ENCODE measurements at regions not wholly inside any gene's neighbourhood (a gene's known extent, or its start where the extent isn't known, plus 50 kb on each side); places are given as distances from the start of the nearest gene placed in this dataset.

GRCh38 chr1:80910426-80910825 is 890.3 kb upstream of the ADGRL2 start:
- Histone ChIP-seq H3K9me3 (ENCODE audit: low read depth, low read length, poor library complexity, severe bottlenecking) (no peaks in the 10 kb centered on the region), H3K27me3 (replicated peaks; ENCODE audit: insufficient read depth, low read depth, low read length, poor library complexity) (no peaks in the 10 kb centered on the region), H3K4me3 (ENCODE audit: low read depth, low read length, poor library complexity, severe bottlenecking) (no peak overlapping the region), H3K4me1 (ENCODE audit: insufficient read depth, low read length, poor library complexity, severe bottlenecking) (no peaks in the 10 kb centered on the region), H3K36me3 (ENCODE audit: insufficient read depth, low read length, poor library complexity, severe bottlenecking) (no peaks in the 10 kb centered on the region), H3K27ac (ENCODE audit: low read depth, low read length, poor library complexity, severe bottlenecking) (no peak overlapping the region)
- intact Hi-C loops (cut with micrococcal nuclease; ENCODE audit: unreplicated experiment) = no loop called here
- DNase-seq (ENCODE audit: low spot score) = no peak
- no TSS peak for BruUV-seq (replicated peaks)
- POLR2A ChIA-PET (ENCODE audit: low non-redundant PET) = no interaction called here
- CTCF ChIA-PET = no interaction called here
- no peak for TF ChIP-seq EZH2 (IDR thresholded peaks at IDR 0.05; ENCODE audit: borderline replicate concordance, low read depth, low read length, poor library complexity, severe bottlenecking)
- TF ChIP-seq, protein P1, sequence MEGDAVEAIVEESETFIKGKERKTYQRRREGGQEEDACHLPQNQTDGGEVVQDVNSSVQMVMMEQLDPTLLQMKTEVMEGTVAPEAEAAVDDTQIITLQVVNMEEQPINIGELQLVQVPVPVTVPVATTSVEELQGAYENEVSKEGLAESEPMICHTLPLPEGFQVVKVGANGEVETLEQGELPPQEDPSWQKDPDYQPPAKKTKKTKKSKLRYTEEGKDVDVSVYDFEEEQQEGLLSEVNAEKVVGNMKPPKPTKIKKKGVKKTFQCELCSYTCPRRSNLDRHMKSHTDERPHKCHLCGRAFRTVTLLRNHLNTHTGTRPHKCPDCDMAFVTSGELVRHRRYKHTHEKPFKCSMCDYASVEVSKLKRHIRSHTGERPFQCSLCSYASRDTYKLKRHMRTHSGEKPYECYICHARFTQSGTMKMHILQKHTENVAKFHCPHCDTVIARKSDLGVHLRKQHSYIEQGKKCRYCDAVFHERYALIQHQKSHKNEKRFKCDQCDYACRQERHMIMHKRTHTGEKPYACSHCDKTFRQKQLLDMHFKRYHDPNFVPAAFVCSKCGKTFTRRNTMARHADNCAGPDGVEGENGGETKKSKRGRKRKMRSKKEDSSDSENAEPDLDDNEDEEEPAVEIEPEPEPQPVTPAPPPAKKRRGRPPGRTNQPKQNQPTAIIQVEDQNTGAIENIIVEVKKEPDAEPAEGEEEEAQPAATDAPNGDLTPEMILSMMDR (conservative IDR thresholded peaks at IDR 0.05; ENCODE audit: low read depth, low read length) = no peak

- CTCF ChIA-PET = no interaction called here
- H3K36me3 ChIP-seq (ENCODE audit: insufficient read depth, low read length, poor library complexity, severe bottlenecking) = no peaks in the 10 kb centered on the region
These were observed 891.5 kb upstream of the ADGRL2 start for GRCh38 chr1:80909172-80909784.

DNA sequence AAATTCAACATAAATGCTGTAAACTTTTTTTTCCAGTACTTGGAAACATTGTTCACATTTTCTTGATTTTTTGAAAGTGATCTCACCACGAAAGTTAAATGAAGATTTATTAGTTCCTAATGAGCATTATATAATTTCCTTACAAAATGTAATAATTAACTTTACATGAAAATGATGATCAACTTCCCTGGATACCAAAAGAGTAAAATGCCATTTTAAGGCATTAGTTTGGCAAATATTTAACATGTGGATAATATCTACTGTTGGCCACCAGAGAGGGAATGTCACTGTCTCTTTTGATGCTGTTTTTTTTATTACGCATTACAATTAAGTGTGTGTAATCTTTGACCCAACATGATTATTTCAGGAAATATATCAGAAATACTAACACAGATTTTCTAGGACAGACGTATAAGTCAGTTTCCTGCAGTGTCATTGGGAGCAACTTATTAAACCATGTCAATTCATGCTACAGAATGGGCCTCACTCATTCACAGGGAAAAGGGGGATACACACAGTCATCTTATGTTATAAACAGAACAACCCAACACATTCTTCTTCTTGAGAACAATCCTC is 903.9 kb upstream of the ADGRL2 start:
- no peaks in the 10 kb centered on the region for H3K36me3 ChIP-seq (ENCODE audit: insufficient read depth, low read length, poor library complexity, severe bottlenecking)
- BruUV-seq (replicated peaks) = no TSS peak
- CTCF ChIA-PET = no interaction called here
- no peak for TF ChIP-seq EZH2 (IDR thresholded peaks at IDR 0.05; ENCODE audit: borderline replicate concordance, low read depth, low read length, poor library complexity, severe bottlenecking)
- TF ChIP-seq, protein P1 (conservative IDR thresholded peaks at IDR 0.05; ENCODE audit: low read depth, low read length) = no peak
- H3K4me1 ChIP-seq (ENCODE audit: insufficient read depth, low read length, poor library complexity, severe bottlenecking) = no peaks in the 10 kb centered on the region
- no peak overlapping the region for H3K4me3 ChIP-seq (ENCODE audit: low read depth, low read length, poor library complexity, severe bottlenecking)
- POLR2A ChIA-PET (ENCODE audit: low non-redundant PET) = no interaction called here
- H3K27me3 ChIP-seq (replicated peaks; ENCODE audit: insufficient read depth, low read depth, low read length, poor library complexity) = no peaks in the 10 kb centered on the region
- no peak overlapping the region for H3K27ac ChIP-seq (ENCODE audit: low read depth, low read length, poor library complexity, severe bottlenecking)
- H3K9me3 ChIP-seq (ENCODE audit: low read depth, low read length, poor library complexity, severe bottlenecking) = no peaks in the 10 kb centered on the region
- DNase-seq (ENCODE audit: low spot score) = no peak
- intact Hi-C loops (cut with micrococcal nuclease; ENCODE audit: unreplicated experiment) = no loop called here

More at GRCh38 chr1:80909172-80909784, 891.5 kb upstream of the ADGRL2 start:
- intact Hi-C loops (cut with micrococcal nuclease; ENCODE audit: unreplicated experiment) = no loop called here
- Histone ChIP-seq H3K9me3 (ENCODE audit: low read depth, low read length, poor library complexity, severe bottlenecking) (no peaks in the 10 kb centered on the region), H3K27me3 (replicated peaks; ENCODE audit: insufficient read depth, low read depth, low read length, poor library complexity) (no peaks in the 10 kb centered on the region), H3K4me3 (ENCODE audit: low read depth, low read length, poor library complexity, severe bottlenecking) (no peak overlapping the region), H3K4me1 (ENCODE audit: insufficient read depth, low read length, poor library complexity, severe bottlenecking) (no peaks in the 10 kb centered on the region), H3K27ac (ENCODE audit: low read depth, low read length, poor library complexity, severe bottlenecking) (no peak overlapping the region)
- POLR2A ChIA-PET (ENCODE audit: low non-redundant PET) = no interaction called here
- DNase-seq (ENCODE audit: low spot score) = no peak
- BruUV-seq (replicated peaks) = no TSS peak
- TF ChIP-seq, protein P1 (conservative IDR thresholded peaks at IDR 0.05; ENCODE audit: low read depth, low read length) = no peak
- TF ChIP-seq EZH2 (IDR thresholded peaks at IDR 0.05; ENCODE audit: borderline replicate concordance, low read depth, low read length, poor library complexity, severe bottlenecking) = no peak

All from A673 (cell line).